ENCODE measurements at regions not wholly inside any gene's neighbourhood (a gene's known extent, or its start where the extent isn't known, plus 50 kb on each side); places are given as distances from the start of the nearest gene placed in this dataset.

- TF ChIP-seq CTCF (IDR thresholded peaks at IDR 0.05) (no peak), POLR2A (IDR thresholded peaks at IDR 0.05) (no peak)
Observed at GRCh38 chr5:29715167-29715566, 1478.3 kb upstream of the CDH6 start.

Data from Peyer's patch (tissue), 4 donors.